ENCODE measurements at regions not wholly inside any gene's neighbourhood (a gene's known extent, or its start where the extent isn't known, plus 50 kb on each side); places are given as distances from the start of the nearest gene placed in this dataset.

DNA sequence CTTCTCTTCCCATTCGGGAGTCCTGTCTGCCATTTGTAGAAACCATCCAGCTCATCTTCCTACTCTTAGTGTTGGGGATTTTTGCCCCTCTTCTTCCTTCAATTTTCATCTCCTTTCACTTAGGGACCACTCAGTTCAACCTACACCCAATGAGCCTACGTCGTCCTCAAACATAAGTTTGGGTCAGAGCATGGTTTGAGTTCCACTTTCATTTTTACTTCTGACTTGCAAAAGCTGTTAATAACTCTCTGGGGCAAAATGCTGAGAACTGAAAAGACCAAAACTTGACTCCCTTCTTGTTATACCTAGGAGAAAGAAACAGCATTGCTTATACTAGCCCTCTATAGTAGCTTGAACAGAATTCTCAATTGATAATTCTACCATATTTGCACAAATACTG, 381.5 kb upstream of the MPDZ start:
- Histone ChIP-seq H3K4me1 (no peaks in the 10 kb centered on the region), H3K9me3 (no peaks in the 10 kb centered on the region), H3K27me3 (no peaks in the 10 kb centered on the region), H3K27ac (no peak overlapping the region), H3K4me3 (no peak overlapping the region), H3K36me3 (no peaks in the 10 kb centered on the region)
- no peak for DNase-seq (ENCODE audit: extremely low spot score in 2 of 2)
- intact Hi-C loops (cut with DNase I), result no loop called here
- TF ChIP-seq POLR2AphosphoS5 (IDR thresholded peaks at IDR 0.05; ENCODE audit: insufficient read depth in 1 of 2, low read depth in 1 of 2) (no peak), POLR2A (IDR thresholded peaks at IDR 0.05) (no peak)
- TF ChIP-seq, protein P1, sequence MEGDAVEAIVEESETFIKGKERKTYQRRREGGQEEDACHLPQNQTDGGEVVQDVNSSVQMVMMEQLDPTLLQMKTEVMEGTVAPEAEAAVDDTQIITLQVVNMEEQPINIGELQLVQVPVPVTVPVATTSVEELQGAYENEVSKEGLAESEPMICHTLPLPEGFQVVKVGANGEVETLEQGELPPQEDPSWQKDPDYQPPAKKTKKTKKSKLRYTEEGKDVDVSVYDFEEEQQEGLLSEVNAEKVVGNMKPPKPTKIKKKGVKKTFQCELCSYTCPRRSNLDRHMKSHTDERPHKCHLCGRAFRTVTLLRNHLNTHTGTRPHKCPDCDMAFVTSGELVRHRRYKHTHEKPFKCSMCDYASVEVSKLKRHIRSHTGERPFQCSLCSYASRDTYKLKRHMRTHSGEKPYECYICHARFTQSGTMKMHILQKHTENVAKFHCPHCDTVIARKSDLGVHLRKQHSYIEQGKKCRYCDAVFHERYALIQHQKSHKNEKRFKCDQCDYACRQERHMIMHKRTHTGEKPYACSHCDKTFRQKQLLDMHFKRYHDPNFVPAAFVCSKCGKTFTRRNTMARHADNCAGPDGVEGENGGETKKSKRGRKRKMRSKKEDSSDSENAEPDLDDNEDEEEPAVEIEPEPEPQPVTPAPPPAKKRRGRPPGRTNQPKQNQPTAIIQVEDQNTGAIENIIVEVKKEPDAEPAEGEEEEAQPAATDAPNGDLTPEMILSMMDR (IDR thresholded peaks at IDR 0.05), result no peak

DNA sequence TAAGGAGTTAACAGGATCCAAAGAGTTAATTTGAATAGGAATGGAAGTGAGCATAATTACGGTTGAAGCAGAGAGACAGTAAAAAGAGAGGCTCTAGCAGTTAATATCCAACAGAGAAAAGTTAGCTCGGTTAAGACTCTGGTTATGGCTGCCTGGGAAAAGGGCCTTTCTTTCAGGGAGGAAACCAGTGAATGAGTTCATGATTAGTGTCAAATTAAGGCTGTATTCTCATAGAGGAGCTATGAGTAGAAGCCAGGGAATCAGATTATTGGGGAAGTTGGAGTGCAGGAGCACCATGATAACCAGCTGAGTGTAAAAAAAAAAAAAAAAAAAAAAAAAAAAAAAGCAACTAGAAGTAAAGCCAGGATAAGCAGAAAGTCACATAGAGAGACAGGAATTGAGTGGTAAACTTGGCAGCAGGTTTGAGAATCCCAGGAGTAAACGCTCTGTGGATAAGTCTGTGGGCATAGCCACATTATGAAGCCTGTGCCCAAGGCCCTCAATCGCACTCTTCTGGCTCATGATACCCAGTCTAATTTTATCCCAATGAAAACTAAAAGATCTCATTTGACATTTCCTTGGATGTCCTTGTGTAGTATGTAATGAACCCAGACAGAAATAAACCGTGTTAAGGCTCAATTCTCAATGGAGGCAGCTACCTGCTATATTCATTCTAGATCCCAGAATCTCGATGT, 372.6 kb upstream of the MPDZ start:
- H3K27ac ChIP-seq, result no peak overlapping the region
- DNase-seq (ENCODE audit: extremely low spot score in 2 of 2), result no peak

DNA sequence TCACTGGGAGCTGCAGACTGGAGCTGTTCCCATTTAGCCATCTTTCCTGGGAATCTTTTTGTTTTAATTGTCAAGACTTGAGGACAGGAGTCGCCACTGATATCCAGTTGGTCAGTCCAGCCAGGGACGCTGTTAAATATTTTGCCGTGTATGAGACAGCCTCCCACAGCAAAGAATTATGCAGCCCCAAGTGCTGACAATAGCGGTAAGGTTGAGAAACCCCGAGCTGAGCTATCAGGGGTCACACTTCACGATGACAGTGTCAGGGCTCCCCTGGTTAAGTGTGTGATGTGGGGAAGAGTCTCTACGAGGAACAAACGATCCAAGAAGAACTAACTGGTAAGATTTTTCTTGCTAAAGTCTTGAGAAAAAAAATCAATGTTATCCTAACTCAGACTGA, 372.0 kb upstream of the MPDZ start:
- no peak for TF ChIP-seq POLR2A (IDR thresholded peaks at IDR 0.05)
- no peak for TF ChIP-seq POLR2AphosphoS5 (IDR thresholded peaks at IDR 0.05; ENCODE audit: insufficient read depth in 1 of 2, low read depth in 1 of 2)
- TF ChIP-seq, protein P1 (IDR thresholded peaks at IDR 0.05), result no peak
- DNase-seq (ENCODE audit: extremely low spot score in 2 of 2), result no peak
- intact Hi-C loops (cut with DNase I), result no loop called here
- Histone ChIP-seq H3K4me1 (peaks cover 2% of the 10 kb centered on the region), H3K36me3 (no peaks in the 10 kb centered on the region), H3K4me3 (no peak overlapping the region), H3K27me3 (no peaks in the 10 kb centered on the region), H3K9me3 (no peaks in the 10 kb centered on the region), H3K27ac (no peak overlapping the region)

More for the DNA sequence above, 372.6 kb upstream of the MPDZ start:
- H3K9me3 ChIP-seq, result no peaks in the 10 kb centered on the region
- intact Hi-C loops (cut with DNase I), result no loop called here
- H3K36me3 ChIP-seq, result no peaks in the 10 kb centered on the region
- TF ChIP-seq, protein P1 (IDR thresholded peaks at IDR 0.05), result no peak
- no peak for TF ChIP-seq POLR2AphosphoS5 (IDR thresholded peaks at IDR 0.05; ENCODE audit: insufficient read depth in 1 of 2, low read depth in 1 of 2)
- no peaks in the 10 kb centered on the region for H3K27me3 ChIP-seq
- H3K4me3 ChIP-seq, result no peak overlapping the region
- no peaks in the 10 kb centered on the region for H3K4me1 ChIP-seq

DNA sequence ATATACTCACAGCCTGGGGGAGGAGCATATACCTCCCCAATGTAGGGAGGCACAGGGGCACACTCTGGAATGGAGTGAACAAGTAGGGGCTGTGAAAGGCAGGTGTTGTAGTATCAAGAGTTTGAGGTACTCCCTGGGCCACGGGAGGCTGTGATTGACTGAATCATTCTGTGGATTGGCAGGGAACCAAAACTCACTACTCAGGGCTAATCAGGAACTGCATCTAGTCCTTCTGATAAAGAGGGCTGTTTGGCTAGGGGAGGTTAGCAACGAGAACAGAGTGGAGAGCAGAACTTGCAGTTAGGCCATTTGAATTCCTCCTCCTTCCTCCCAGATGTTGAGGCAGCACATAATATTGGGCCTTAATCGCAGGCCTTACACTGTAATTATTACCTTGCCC, 369.2 kb upstream of the MPDZ start:
- Histone ChIP-seq H3K4me3 (no peak overlapping the region), H3K36me3 (no peaks in the 10 kb centered on the region), H3K9me3 (no peaks in the 10 kb centered on the region), H3K4me1 (peaks cover 8% of the 10 kb centered on the region), H3K27me3 (no peaks in the 10 kb centered on the region), H3K27ac (no peak overlapping the region)
- TF ChIP-seq POLR2AphosphoS5 (IDR thresholded peaks at IDR 0.05; ENCODE audit: insufficient read depth in 1 of 2, low read depth in 1 of 2) (no peak), POLR2A (IDR thresholded peaks at IDR 0.05) (no peak)
- DNase-seq (ENCODE audit: extremely low spot score in 2 of 2), result no peak
- intact Hi-C loops (cut with DNase I), result no loop called here

DNA sequence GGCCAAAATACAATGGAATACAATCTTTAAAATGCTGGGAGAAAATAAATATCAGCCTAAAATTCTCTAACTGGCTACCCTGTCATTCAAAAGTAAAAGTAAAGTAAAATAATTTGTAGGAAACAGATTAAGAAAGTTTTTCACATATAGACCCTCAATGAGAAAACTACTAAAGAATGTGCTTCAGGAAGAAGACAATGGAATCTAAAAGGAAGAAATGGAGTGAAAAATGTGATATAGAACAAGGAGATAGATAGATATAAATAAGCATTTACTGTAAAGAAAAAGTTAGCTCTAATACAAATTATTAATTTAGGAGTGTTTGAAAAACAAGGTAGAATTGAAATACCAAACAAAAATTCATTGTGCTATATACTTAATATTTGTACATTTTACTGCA, 368.6 kb upstream of the MPDZ start:
- H3K4me3 ChIP-seq, result no peak overlapping the region
- no peaks in the 10 kb centered on the region for H3K27me3 ChIP-seq
- no peaks in the 10 kb centered on the region for H3K9me3 ChIP-seq
- DNase-seq (ENCODE audit: extremely low spot score in 2 of 2), result no peak
- TF ChIP-seq POLR2AphosphoS5 (IDR thresholded peaks at IDR 0.05; ENCODE audit: insufficient read depth in 1 of 2, low read depth in 1 of 2), result no peak
- TF ChIP-seq POLR2A (IDR thresholded peaks at IDR 0.05), result no peak
- TF ChIP-seq, protein P1 (IDR thresholded peaks at IDR 0.05), result no peak
- no peaks in the 10 kb centered on the region for H3K36me3 ChIP-seq
- no peak overlapping the region for H3K27ac ChIP-seq
- peaks cover 8% of the 10 kb centered on the region for H3K4me1 ChIP-seq
- intact Hi-C loops (cut with DNase I), result no loop called here

All from vagina (tissue), 2 donors.